HG03520 (cell line): ENCODE measurements at regions not wholly inside any gene's neighbourhood (a gene's known extent, or its start where the extent isn't known, plus 50 kb on each side); places are given as distances from the start of the nearest gene placed in this dataset.

Source experiments
- ATAC-seq: cut with Tn5 transposase; IDR thresholded peaks from one replicate; pipeline ENCODE4 v1.9.1; 2021; ENCODE audit warnings: mild to moderate bottlenecking, moderate library complexity; ENCODE audit not compliant: unreplicated experiment

GRCh38 chr5:5711112-5711511 is 288.6 kb downstream of the ICE1 start:
- no peak for ATAC-seq

- no peak for ATAC-seq
Measured at GRCh38 chr5:5710471-5710870, 288.0 kb downstream of the ICE1 start.

- ATAC-seq, result no peak
Measured at GRCh38 chr5:5708367-5708919, 286.0 kb downstream of the ICE1 start.

GRCh38 chr5:5705010-5705409 is 282.5 kb downstream of the ICE1 start:
- ATAC-seq, result no peak

GRCh38 chr5:5704352-5704751 is 281.9 kb downstream of the ICE1 start:
- no peak for ATAC-seq

GRCh38 chr5:5702934-5703333 is 280.5 kb downstream of the ICE1 start:
- no peak for ATAC-seq

GRCh38 chr5:5700549-5700948 is 278.1 kb downstream of the ICE1 start:
- ATAC-seq, result no peak

GRCh38 chr5:5699062-5699461 is 276.6 kb downstream of the ICE1 start:
- no peak for ATAC-seq

- no peak for ATAC-seq
Measured at GRCh38 chr5:5695266-5695665, 272.8 kb downstream of the ICE1 start.

GRCh38 chr5:5688925-5689310 is 266.4 kb downstream of the ICE1 start:
- ATAC-seq, result no peak

- no peak for ATAC-seq
Measured at GRCh38 chr5:5688194-5688924, 265.9 kb downstream of the ICE1 start.

GRCh38 chr5:5687113-5687512 is 264.6 kb downstream of the ICE1 start:
- no peak for ATAC-seq

- ATAC-seq, result no peak
Measured at GRCh38 chr5:5686356-5686755, 263.9 kb downstream of the ICE1 start.

- ATAC-seq, result no peak
Measured at GRCh38 chr5:5685737-5686136, 263.3 kb downstream of the ICE1 start.

- no peak for ATAC-seq
Measured at GRCh38 chr5:5683174-5683573, 260.7 kb downstream of the ICE1 start.

- no peak for ATAC-seq
Measured at GRCh38 chr5:5678909-5679308, 256.4 kb downstream of the ICE1 start.

GRCh38 chr5:5677738-5678137 is 255.3 kb downstream of the ICE1 start:
- ATAC-seq, result no peak

- ATAC-seq, result no peak
Measured at GRCh38 chr5:5676218-5676617, 253.7 kb downstream of the ICE1 start.

- no peak for ATAC-seq
Measured at GRCh38 chr5:5675511-5675910, 253.0 kb downstream of the ICE1 start.

- no peak for ATAC-seq
Measured at GRCh38 chr5:5671823-5672222, 249.3 kb downstream of the ICE1 start.

GRCh38 chr5:5667136-5667554 is 244.7 kb downstream of the ICE1 start:
- no peak for ATAC-seq

GRCh38 chr5:5666369-5666768 is 243.9 kb downstream of the ICE1 start:
- no peak for ATAC-seq

- no peak for ATAC-seq
Measured at GRCh38 chr5:5666076-5666365, 243.5 kb downstream of the ICE1 start.
